Mesendoderm (in vitro differentiated cells): ENCODE measurements at regions not wholly inside any gene's neighbourhood (a gene's known extent, or its start where the extent isn't known, plus 50 kb on each side); places are given as distances from the start of the nearest gene placed in this dataset.
A peak's percentile ranks its signal among the peaks of the same experiment; 100 is the strongest.

Source experiments
- DNase-seq: peaks from one replicate; pipeline ENCODE4 v3.0.0; 2013
- H2AK5ac ChIP-seq: 2 replicates; pipeline ENCODE4 v1.6.1; 2013; ENCODE audit warnings: low read length, inconsistent platforms
- H2BK120ac ChIP-seq: 2 replicates; pipeline ENCODE4 v1.6.1; 2013; ENCODE audit warnings: low read depth, mild to moderate bottlenecking, low read length, moderate library complexity, mixed read lengths
- H2BK15ac ChIP-seq: replicated peaks from 2 replicates; pipeline ENCODE4 v1.6.1; 2013; ENCODE audit warnings: low read depth, mild to moderate bottlenecking, moderate library complexity
- H2BK5ac ChIP-seq: 2 replicates; pipeline ENCODE4 v1.6.1; 2013; ENCODE audit warnings: low read length, inconsistent platforms
- H3K18ac ChIP-seq: 2 replicates; pipeline ENCODE4 v1.6.1; 2013; ENCODE audit warnings: mild to moderate bottlenecking, low read length, mixed read lengths
- H3K23ac ChIP-seq: one replicate; pipeline ENCODE4 v1.6.1; 2013; ENCODE audit warnings: low read length
- H3K27ac ChIP-seq: 2 replicates; pipeline ENCODE4 v1.5.1; 2013; ENCODE audit warnings: low read depth, mild to moderate bottlenecking, inconsistent platforms, low read length, moderate library complexity
- H3K27me3 ChIP-seq: 2 replicates; pipeline ENCODE4 v1.6.1; 2013; ENCODE audit warnings: low read length, control low read depth, mild to moderate bottlenecking, inconsistent platforms; ENCODE audit not compliant: insufficient read depth, poor library complexity
- H3K36me3 ChIP-seq: 2 replicates; pipeline ENCODE4 v1.6.1; 2013; ENCODE audit warnings: low read length, inconsistent platforms; ENCODE audit not compliant: control insufficient read depth, insufficient read depth
- H3K4ac ChIP-seq: one replicate; pipeline ENCODE4 v1.6.1; 2013; ENCODE audit warnings: low read depth, mild to moderate bottlenecking, low read length, moderate library complexity
- H3K4me1 ChIP-seq: 2 replicates; pipeline ENCODE4 v1.6.1; 2013; ENCODE audit warnings: low read depth, low read length, inconsistent platforms; ENCODE audit not compliant: control insufficient read depth
- H3K4me2 ChIP-seq: 2 replicates; pipeline ENCODE4 v1.6.1; 2013; ENCODE audit warnings: low read length
- H3K4me3 ChIP-seq: 2 replicates; pipeline ENCODE4 v1.5.1; 2013; ENCODE audit warnings: mild to moderate bottlenecking, low read length
- H3K56ac ChIP-seq: one replicate; pipeline ENCODE4 v1.6.1; 2013; ENCODE audit warnings: low read length
- H3K79me1 ChIP-seq: 2 replicates; pipeline ENCODE4 v1.6.1; 2013; ENCODE audit warnings: low read length, inconsistent platforms
- H3K79me2 ChIP-seq: 2 replicates; pipeline ENCODE4 v1.6.1; 2013; ENCODE audit warnings: mild to moderate bottlenecking, low read length; ENCODE audit not compliant: control insufficient read depth, insufficient read depth
- H3K9ac ChIP-seq: 2 replicates; pipeline ENCODE4 v1.6.1; 2013; ENCODE audit warnings: low read length, inconsistent platforms
- H4K5ac ChIP-seq: one replicate; pipeline ENCODE4 v1.6.1; 2013; ENCODE audit warnings: low read length
- H4K8ac ChIP-seq: one replicate; pipeline ENCODE4 v1.6.1; 2013; ENCODE audit warnings: low read depth, mild to moderate bottlenecking, control low read depth, low read length, moderate library complexity
- WGBS: extraction: QIAGEN DNeasy Blood & Tissue Kit; methylation state at CpG from one replicate; pipeline ENCODE4 v1.1.7; 2013; ENCODE audit warnings: low lambda C conversion rate, missing lambda C conversion rate; ENCODE audit not compliant: insufficient coverage; ENCODE audit errors: extremely low coverage; 5-methylcytosine and 5-hydroxymethylcytosine counted together

- H2BK120ac ChIP-seq, result no peak overlapping the region
- no CpG with 5 or more reads among the region's 3 CpGs for WGBS
- H3K23ac ChIP-seq, result no peak overlapping the region
- H3K4me2 ChIP-seq, result no peak overlapping the region
- no peaks in the 10 kb centered on the region for H3K36me3 ChIP-seq
- no peak overlapping the region for H2AK5ac ChIP-seq
- H2BK15ac ChIP-seq, result no peak overlapping the region
- no peak overlapping the region for H3K18ac ChIP-seq
- no peak overlapping the region for H3K4me3 ChIP-seq
- H3K79me1 ChIP-seq, result no peaks in the 10 kb centered on the region
- H3K9ac ChIP-seq, result no peak overlapping the region
- H2BK5ac ChIP-seq, result no peak overlapping the region
- no peaks in the 10 kb centered on the region for H3K27me3 ChIP-seq
- H3K4ac ChIP-seq, result no peak overlapping the region
- no peak overlapping the region for H4K8ac ChIP-seq
- no peaks in the 10 kb centered on the region for H3K4me1 ChIP-seq
- H3K27ac ChIP-seq, result no peak overlapping the region
- DNase-seq, result no peak
- no peak overlapping the region for H3K56ac ChIP-seq
- H4K5ac ChIP-seq, result no peak overlapping the region
- no peaks in the 10 kb centered on the region for H3K79me2 ChIP-seq
Observed at GRCh38 chr5:155252717-155253116, 239.2 kb downstream of the KIF4B start.

GRCh38 chr5:155254399-155254798, 240.8 kb downstream of the KIF4B start:
- no peak for DNase-seq
- H3K23ac ChIP-seq, result no peak overlapping the region
- H2BK5ac ChIP-seq, result no peak overlapping the region
- H2BK120ac ChIP-seq, result no peak overlapping the region
- H4K5ac ChIP-seq, result no peak overlapping the region
- no peak overlapping the region for H3K4ac ChIP-seq
- H3K9ac ChIP-seq, result no peak overlapping the region
- no peak overlapping the region for H3K4me2 ChIP-seq
- H3K36me3 ChIP-seq, result no peaks in the 10 kb centered on the region
- H3K4me1 ChIP-seq, result no peaks in the 10 kb centered on the region
- no peaks in the 10 kb centered on the region for H3K27me3 ChIP-seq
- WGBS, result no CpG with 5 or more reads among the region's 2 CpGs
- no peak overlapping the region for H3K4me3 ChIP-seq
- no peak overlapping the region for H2BK15ac ChIP-seq
- H3K56ac ChIP-seq, result no peak overlapping the region
- H2AK5ac ChIP-seq, result no peak overlapping the region
- no peak overlapping the region for H3K27ac ChIP-seq
- no peak overlapping the region for H3K18ac ChIP-seq
- H3K79me1 ChIP-seq, result no peaks in the 10 kb centered on the region
- no peak overlapping the region for H4K8ac ChIP-seq
- H3K79me2 ChIP-seq, result no peaks in the 10 kb centered on the region

- H3K36me3 ChIP-seq, result no peaks in the 10 kb centered on the region
- WGBS, result no CpG with 5 or more reads among the region's 6 CpGs
- no peak overlapping the region for H2BK5ac ChIP-seq
Observed at GRCh38 chr5:155258161-155258560, 244.6 kb downstream of the KIF4B start.

GRCh38 chr5:155259648-155260047, 246.1 kb downstream of the KIF4B start:
- Histone ChIP-seq H3K23ac (no peak overlapping the region), H2BK15ac (no peak overlapping the region), H4K5ac (no peak overlapping the region), H2BK120ac (no peak overlapping the region), H3K9ac (no peak overlapping the region), H3K18ac (no peak overlapping the region), H2BK5ac (no peak overlapping the region), H3K4ac (no peak overlapping the region), H3K79me1 (no peaks in the 10 kb centered on the region), H3K4me1 (no peaks in the 10 kb centered on the region), H3K27me3 (no peaks in the 10 kb centered on the region), H4K8ac (no peak overlapping the region), H2AK5ac (no peak overlapping the region), H3K4me3 (no peak overlapping the region), H3K4me2 (no peak overlapping the region), H3K56ac (no peak overlapping the region), H3K79me2 (no peaks in the 10 kb centered on the region), H3K27ac (no peak overlapping the region), H3K36me3 (no peaks in the 10 kb centered on the region)
- DNase-seq, result no peak
- WGBS, result no CpG with 5 or more reads among the region's 5 CpGs

More at GRCh38 chr5:155258161-155258560, 244.6 kb downstream of the KIF4B start:
- H3K4me2 ChIP-seq, result no peak overlapping the region
- no peak for DNase-seq
- no peak overlapping the region for H3K23ac ChIP-seq
- no peak overlapping the region for H2BK15ac ChIP-seq
- no peaks in the 10 kb centered on the region for H3K4me1 ChIP-seq
- no peaks in the 10 kb centered on the region for H3K79me2 ChIP-seq
- H3K18ac ChIP-seq, result no peak overlapping the region
- H3K27ac ChIP-seq, result no peak overlapping the region
- H3K4ac ChIP-seq, result no peak overlapping the region
- H4K8ac ChIP-seq, result no peak overlapping the region
- no peak overlapping the region for H2BK120ac ChIP-seq
- H3K9ac ChIP-seq, result no peak overlapping the region
- H3K79me1 ChIP-seq, result no peaks in the 10 kb centered on the region
- H4K5ac ChIP-seq, result no peak overlapping the region
- H3K56ac ChIP-seq, result no peak overlapping the region
- no peaks in the 10 kb centered on the region for H3K27me3 ChIP-seq
- no peak overlapping the region for H3K4me3 ChIP-seq
- no peak overlapping the region for H2AK5ac ChIP-seq

GRCh38 chr5:155260798-155261197, 247.2 kb downstream of the KIF4B start:
- WGBS, result no CpG with 5 or more reads among the region's 3 CpGs
- no peak overlapping the region for H2BK15ac ChIP-seq
- peak; percentile 71 for DNase-seq

GRCh38 chr5:155263381-155263780, 249.8 kb downstream of the KIF4B start:
- Histone ChIP-seq H3K79me1 (no peaks in the 10 kb centered on the region), H3K27me3 (no peaks in the 10 kb centered on the region), H3K4me3 (no peak overlapping the region), H2AK5ac (no peak overlapping the region), H3K4me1 (no peaks in the 10 kb centered on the region), H3K4me2 (no peak overlapping the region), H2BK15ac (no peak overlapping the region), H3K18ac (no peak overlapping the region), H3K23ac (no peak overlapping the region), H3K56ac (no peak overlapping the region), H2BK120ac (no peak overlapping the region), H4K8ac (no peak overlapping the region), H2BK5ac (no peak overlapping the region), H3K27ac (no peak overlapping the region), H3K9ac (no peak overlapping the region), H3K4ac (no peak overlapping the region), H4K5ac (no peak overlapping the region), H3K79me2 (no peaks in the 10 kb centered on the region), H3K36me3 (no peaks in the 10 kb centered on the region)
- WGBS, result no CpG with 5 or more reads among the region's 2 CpGs
- DNase-seq, result no peak

More at GRCh38 chr5:155260798-155261197, 247.2 kb downstream of the KIF4B start:
- Histone ChIP-seq H3K27me3 (no peaks in the 10 kb centered on the region), H4K5ac (no peak overlapping the region), H3K56ac (no peak overlapping the region), H3K4me2 (no peak overlapping the region), H3K18ac (no peak overlapping the region), H3K23ac (no peak overlapping the region), H3K79me2 (no peaks in the 10 kb centered on the region), H3K9ac (no peak overlapping the region), H2AK5ac (no peak overlapping the region), H2BK5ac (no peak overlapping the region), H4K8ac (no peak overlapping the region), H3K4me1 (no peaks in the 10 kb centered on the region), H3K36me3 (no peaks in the 10 kb centered on the region), H3K79me1 (no peaks in the 10 kb centered on the region), H3K27ac (no peak overlapping the region), H3K4ac (no peak overlapping the region), H3K4me3 (no peak overlapping the region), H2BK120ac (no peak overlapping the region)
